ENCODE measurements at regions not wholly inside any gene's neighbourhood (a gene's known extent, or its start where the extent isn't known, plus 50 kb on each side); places are given as distances from the start of the nearest gene placed in this dataset.

DNA sequence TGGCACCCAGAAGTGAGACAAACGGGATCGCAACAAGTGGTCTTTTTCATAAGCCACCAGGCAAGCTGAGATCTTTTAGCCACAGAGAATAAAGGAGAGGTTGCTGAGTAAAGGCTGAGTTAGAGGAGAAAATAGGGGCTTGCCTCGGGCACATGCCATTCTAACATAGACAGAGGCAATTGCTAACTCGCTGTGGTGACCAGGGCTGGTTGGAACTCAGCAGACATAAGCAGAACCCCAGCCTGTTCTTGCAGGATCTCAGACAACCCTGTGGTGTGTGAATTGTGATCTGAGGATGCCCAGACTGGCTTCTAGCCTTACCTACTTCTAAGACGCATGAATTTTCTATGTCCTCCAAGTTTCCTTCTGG, 300.2 kb downstream of the CDCA7 start:
- Histone ChIP-seq H3K36me3 (ENCODE audit: insufficient read depth, low read length, poor library complexity, severe bottlenecking) (no peaks in the 10 kb centered on the region), H3K27ac (ENCODE audit: low read depth, low read length, poor library complexity, severe bottlenecking) (no peak overlapping the region), H3K27me3 (replicated peaks; ENCODE audit: insufficient read depth, low read depth, low read length, poor library complexity) (peaks cover under 1% of the 10 kb centered on the region), H3K4me3 (ENCODE audit: low read depth, low read length, poor library complexity, severe bottlenecking) (no peak overlapping the region), H3K4me1 (ENCODE audit: insufficient read depth, low read length, poor library complexity, severe bottlenecking) (no peaks in the 10 kb centered on the region), H3K9me3 (ENCODE audit: low read depth, low read length, poor library complexity, severe bottlenecking) (no peaks in the 10 kb centered on the region)
- DNase-seq (ENCODE audit: low spot score) = no peak
- CTCF ChIA-PET = no interaction called here
- POLR2A ChIA-PET (ENCODE audit: low non-redundant PET) = no interaction called here
- TF ChIP-seq, protein P1, sequence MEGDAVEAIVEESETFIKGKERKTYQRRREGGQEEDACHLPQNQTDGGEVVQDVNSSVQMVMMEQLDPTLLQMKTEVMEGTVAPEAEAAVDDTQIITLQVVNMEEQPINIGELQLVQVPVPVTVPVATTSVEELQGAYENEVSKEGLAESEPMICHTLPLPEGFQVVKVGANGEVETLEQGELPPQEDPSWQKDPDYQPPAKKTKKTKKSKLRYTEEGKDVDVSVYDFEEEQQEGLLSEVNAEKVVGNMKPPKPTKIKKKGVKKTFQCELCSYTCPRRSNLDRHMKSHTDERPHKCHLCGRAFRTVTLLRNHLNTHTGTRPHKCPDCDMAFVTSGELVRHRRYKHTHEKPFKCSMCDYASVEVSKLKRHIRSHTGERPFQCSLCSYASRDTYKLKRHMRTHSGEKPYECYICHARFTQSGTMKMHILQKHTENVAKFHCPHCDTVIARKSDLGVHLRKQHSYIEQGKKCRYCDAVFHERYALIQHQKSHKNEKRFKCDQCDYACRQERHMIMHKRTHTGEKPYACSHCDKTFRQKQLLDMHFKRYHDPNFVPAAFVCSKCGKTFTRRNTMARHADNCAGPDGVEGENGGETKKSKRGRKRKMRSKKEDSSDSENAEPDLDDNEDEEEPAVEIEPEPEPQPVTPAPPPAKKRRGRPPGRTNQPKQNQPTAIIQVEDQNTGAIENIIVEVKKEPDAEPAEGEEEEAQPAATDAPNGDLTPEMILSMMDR (conservative IDR thresholded peaks at IDR 0.05; ENCODE audit: low read depth, low read length) = no peak
- TF ChIP-seq EZH2 (IDR thresholded peaks at IDR 0.05; ENCODE audit: borderline replicate concordance, low read depth, low read length, poor library complexity, severe bottlenecking) = no peak
- BruUV-seq (replicated peaks) = no TSS peak
- intact Hi-C loops (cut with micrococcal nuclease; ENCODE audit: unreplicated experiment) = no loop called here

DNA sequence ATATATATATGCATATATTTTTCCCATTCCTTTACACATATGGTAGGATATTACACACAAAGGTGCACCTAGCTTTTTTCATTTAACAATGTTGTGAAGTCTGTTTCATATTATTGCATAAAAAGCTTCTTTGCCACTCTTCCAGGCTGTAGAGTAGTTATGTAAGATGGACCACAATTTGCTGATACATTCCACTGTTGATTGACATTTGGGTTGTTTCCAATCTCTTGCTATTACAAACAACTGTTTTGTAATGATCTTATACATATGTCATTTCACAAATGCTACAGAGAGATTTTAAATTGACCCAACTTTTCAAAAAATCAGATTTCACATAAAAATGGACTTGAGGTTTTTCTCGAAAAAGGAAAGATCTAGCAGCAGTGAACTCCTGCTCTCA, 301.4 kb downstream of the CDCA7 start:
- no peaks in the 10 kb centered on the region for H3K4me1 ChIP-seq (ENCODE audit: insufficient read depth, low read length, poor library complexity, severe bottlenecking)
- intact Hi-C loops (cut with micrococcal nuclease; ENCODE audit: unreplicated experiment) = no loop called here
- H3K4me3 ChIP-seq (ENCODE audit: low read depth, low read length, poor library complexity, severe bottlenecking) = no peak overlapping the region
- no peaks in the 10 kb centered on the region for H3K27me3 ChIP-seq (replicated peaks; ENCODE audit: insufficient read depth, low read depth, low read length, poor library complexity)
- ChIA-PET CTCF (no interaction called here), POLR2A (ENCODE audit: low non-redundant PET) (no interaction called here)
- TF ChIP-seq, protein P1 (conservative IDR thresholded peaks at IDR 0.05; ENCODE audit: low read depth, low read length) = no peak
- no peak for TF ChIP-seq EZH2 (IDR thresholded peaks at IDR 0.05; ENCODE audit: borderline replicate concordance, low read depth, low read length, poor library complexity, severe bottlenecking)
- H3K9me3 ChIP-seq (ENCODE audit: low read depth, low read length, poor library complexity, severe bottlenecking) = no peaks in the 10 kb centered on the region
- BruUV-seq (replicated peaks) = no TSS peak
- no peak for DNase-seq (ENCODE audit: low spot score)
- no peaks in the 10 kb centered on the region for H3K36me3 ChIP-seq (ENCODE audit: insufficient read depth, low read length, poor library complexity, severe bottlenecking)
- H3K27ac ChIP-seq (ENCODE audit: low read depth, low read length, poor library complexity, severe bottlenecking) = no peak overlapping the region

DNA sequence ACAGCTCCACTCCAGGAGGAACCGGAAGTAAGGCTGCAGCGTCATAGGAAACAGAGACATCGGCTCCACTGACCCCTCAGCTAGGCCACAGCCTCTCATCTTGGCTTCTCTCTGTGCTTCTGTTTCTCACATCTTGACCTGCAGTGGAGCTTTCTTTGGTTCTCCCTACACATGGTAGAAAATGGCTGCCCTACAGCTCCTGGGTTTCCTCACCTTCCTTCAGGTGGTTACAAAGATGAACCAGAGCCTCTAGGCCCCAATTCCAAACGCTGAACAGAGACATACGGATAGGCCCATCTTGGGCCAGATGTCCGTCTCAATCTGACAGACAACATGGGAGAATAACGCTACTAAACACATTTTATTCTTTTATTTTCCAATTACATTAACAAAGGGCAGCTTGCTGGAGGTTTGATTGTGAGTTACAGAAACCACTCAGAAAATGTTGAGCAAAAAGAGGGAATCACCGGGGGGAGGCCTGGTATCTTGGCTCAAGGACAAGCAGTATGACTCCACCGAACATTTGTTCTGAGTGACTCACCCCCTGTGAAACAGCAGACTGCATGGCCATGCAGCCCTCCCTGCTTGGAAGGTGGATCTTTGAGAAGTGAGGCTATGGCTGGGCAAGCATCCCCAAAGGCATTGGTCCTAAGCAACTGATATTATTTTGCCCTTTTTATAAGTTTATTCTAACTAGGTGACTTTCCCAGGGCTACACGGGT, 303.5 kb downstream of the CDCA7 start:
- POLR2A ChIA-PET (ENCODE audit: low non-redundant PET) = no interaction called here
- Histone ChIP-seq H3K9me3 (ENCODE audit: low read depth, low read length, poor library complexity, severe bottlenecking) (no peaks in the 10 kb centered on the region), H3K27me3 (replicated peaks; ENCODE audit: insufficient read depth, low read depth, low read length, poor library complexity) (peaks cover 2% of the 10 kb centered on the region), H3K27ac (ENCODE audit: low read depth, low read length, poor library complexity, severe bottlenecking) (no peak overlapping the region), H3K4me1 (ENCODE audit: insufficient read depth, low read length, poor library complexity, severe bottlenecking) (no peaks in the 10 kb centered on the region), H3K36me3 (ENCODE audit: insufficient read depth, low read length, poor library complexity, severe bottlenecking) (no peaks in the 10 kb centered on the region), H3K4me3 (ENCODE audit: low read depth, low read length, poor library complexity, severe bottlenecking) (no peak overlapping the region)
- peak; percentile 15 for DNase-seq (ENCODE audit: low spot score)
- CTCF ChIA-PET = no interaction called here
- TF ChIP-seq, protein P1 (conservative IDR thresholded peaks at IDR 0.05; ENCODE audit: low read depth, low read length) = no peak
- TF ChIP-seq EZH2 (IDR thresholded peaks at IDR 0.05; ENCODE audit: borderline replicate concordance, low read depth, low read length, poor library complexity, severe bottlenecking) = no peak
- no TSS peak for BruUV-seq (replicated peaks)
- intact Hi-C loops (cut with micrococcal nuclease; ENCODE audit: unreplicated experiment) = no loop called here

Measured in A673 (cell line).